Endodermal cell (in vitro differentiated cells): ENCODE measurements at regions not wholly inside any gene's neighbourhood (a gene's known extent, or its start where the extent isn't known, plus 50 kb on each side); places are given as distances from the start of the nearest gene placed in this dataset.

Experiments
- DNase-seq: peaks from one replicate; pipeline ENCODE4 v3.0.0-alpha.2; 2017
- H3K27ac ChIP-seq: 2 replicates; pipeline ENCODE4 v1.5.1; 2013; ENCODE audit warnings: mild to moderate bottlenecking, low read depth, low read length, moderate library complexity
- H3K27me3 ChIP-seq: 2 replicates; pipeline ENCODE4 v1.6.1; 2013; ENCODE audit warnings: mild to moderate bottlenecking, low read length, moderate library complexity; ENCODE audit not compliant: insufficient read depth, control insufficient read depth, poor library complexity, severe bottlenecking
- H3K36me3 ChIP-seq: 2 replicates; pipeline ENCODE4 v1.7.0; 2013; ENCODE audit warnings: mild to moderate bottlenecking, low read length, moderate library complexity; ENCODE audit not compliant: control insufficient read depth, insufficient read depth
- H3K4me1 ChIP-seq: one replicate; pipeline ENCODE4 v1.7.0; 2013; ENCODE audit warnings: low read length; ENCODE audit not compliant: control insufficient read depth, insufficient read depth
- H3K4me3 ChIP-seq: 2 replicates; pipeline ENCODE4 v1.5.1; 2013; ENCODE audit warnings: mild to moderate bottlenecking, low read length, moderate library complexity
- H3K9ac ChIP-seq: 2 replicates; pipeline ENCODE4 v1.6.1; 2013; ENCODE audit warnings: mild to moderate bottlenecking, low read length, moderate library complexity; ENCODE audit not compliant: poor library complexity, severe bottlenecking; ENCODE audit errors: extremely low read depth
- H3K9me3 ChIP-seq: 2 replicates; pipeline ENCODE4 v1.6.1; 2013; ENCODE audit warnings: mild to moderate bottlenecking, low read length, moderate library complexity; ENCODE audit not compliant: control insufficient read depth
- H3K27ac Mint-ChIP-seq: 2 replicates; pipeline ENCODE4 v1.8.0; 2020; ENCODE audit warnings: mixed read lengths
- H3K27me3 Mint-ChIP-seq: 2 replicates; pipeline ENCODE4 v1.8.0; 2021; ENCODE audit warnings: mild to moderate bottlenecking, mixed read lengths; ENCODE audit not compliant: insufficient read depth
- H3K36me3 Mint-ChIP-seq: 2 replicates; pipeline ENCODE4 v1.8.0; 2020; ENCODE audit warnings: low read depth, mixed read lengths
- H3K4me1 Mint-ChIP-seq: 2 replicates; pipeline ENCODE4 v1.8.0; 2020; ENCODE audit warnings: mixed read lengths
- H3K4me3 Mint-ChIP-seq: 2 replicates; pipeline ENCODE4 v1.8.0; 2020; ENCODE audit warnings: mild to moderate bottlenecking, moderate library complexity, mixed read lengths
- H3K9me3 Mint-ChIP-seq: 2 replicates; pipeline ENCODE4 v1.8.0; 2020; ENCODE audit warnings: mild to moderate bottlenecking, mixed read lengths
- WGBS, 2 experiments: methylation state at CpG; one replicate each; pipeline versions ENCODE4 v1.1.5 to v1.1.7; 2013; ENCODE audit warnings: missing lambda C conversion rate in 2 of 2, mixed read lengths in 1 of 2; ENCODE audit not compliant: insufficient coverage in 1 of 2, insufficient read length in 1 of 2; 5-methylcytosine and 5-hydroxymethylcytosine counted together
- TF ChIP-seq, protein P1 (sequence below): fragments of 200-600 bp; sonication (generic); conservative IDR thresholded peaks from 2 replicates; pipeline ENCODE4 v1.5.0; 2021; ENCODE audit warnings: antibody characterized with exemption, mild to moderate bottlenecking

DNA sequence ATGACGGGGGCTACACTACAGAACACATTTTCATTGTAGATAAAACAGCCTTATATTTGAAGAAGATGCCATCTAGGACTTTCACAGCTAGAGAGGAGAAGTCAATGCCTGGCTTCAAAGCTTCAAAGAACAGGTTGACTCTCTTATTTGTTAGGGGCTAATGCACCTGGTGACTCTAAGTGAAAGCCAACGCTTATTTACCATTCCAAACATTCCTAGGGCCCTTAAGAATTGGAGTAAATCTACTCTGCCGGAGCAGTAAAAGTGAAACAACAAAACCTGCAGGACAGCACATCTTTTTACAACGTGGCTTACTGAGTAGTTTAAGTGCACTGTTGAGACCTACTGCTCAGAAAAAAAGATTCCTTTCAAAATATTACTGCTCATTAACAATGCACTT, 487.2 kb upstream of the SOX5 start:
- Mint-ChIP-seq H3K27me3 (no peaks in the 10 kb centered on the region), H3K27ac (no peak overlapping the region), H3K36me3 (peaks cover 3% of the 10 kb centered on the region), H3K9me3 (peaks cover 19% of the 10 kb centered on the region), H3K4me1 (peaks cover 2% of the 10 kb centered on the region), H3K4me3 (no peak overlapping the region)
- H3K27me3 ChIP-seq, result no peaks in the 10 kb centered on the region
- no peak overlapping the region for H3K27ac ChIP-seq
- DNase-seq, result no peak
- WGBS, 2 experiments, result 70 to 87% methylated on average over 1 to 4 of the region's 4 CpGs
- no peak overlapping the region for H3K4me3 ChIP-seq
- peaks cover 8% of the 10 kb centered on the region for H3K9me3 ChIP-seq
- H3K36me3 ChIP-seq, result no peaks in the 10 kb centered on the region
- TF ChIP-seq, protein P1, sequence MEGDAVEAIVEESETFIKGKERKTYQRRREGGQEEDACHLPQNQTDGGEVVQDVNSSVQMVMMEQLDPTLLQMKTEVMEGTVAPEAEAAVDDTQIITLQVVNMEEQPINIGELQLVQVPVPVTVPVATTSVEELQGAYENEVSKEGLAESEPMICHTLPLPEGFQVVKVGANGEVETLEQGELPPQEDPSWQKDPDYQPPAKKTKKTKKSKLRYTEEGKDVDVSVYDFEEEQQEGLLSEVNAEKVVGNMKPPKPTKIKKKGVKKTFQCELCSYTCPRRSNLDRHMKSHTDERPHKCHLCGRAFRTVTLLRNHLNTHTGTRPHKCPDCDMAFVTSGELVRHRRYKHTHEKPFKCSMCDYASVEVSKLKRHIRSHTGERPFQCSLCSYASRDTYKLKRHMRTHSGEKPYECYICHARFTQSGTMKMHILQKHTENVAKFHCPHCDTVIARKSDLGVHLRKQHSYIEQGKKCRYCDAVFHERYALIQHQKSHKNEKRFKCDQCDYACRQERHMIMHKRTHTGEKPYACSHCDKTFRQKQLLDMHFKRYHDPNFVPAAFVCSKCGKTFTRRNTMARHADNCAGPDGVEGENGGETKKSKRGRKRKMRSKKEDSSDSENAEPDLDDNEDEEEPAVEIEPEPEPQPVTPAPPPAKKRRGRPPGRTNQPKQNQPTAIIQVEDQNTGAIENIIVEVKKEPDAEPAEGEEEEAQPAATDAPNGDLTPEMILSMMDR, result no peak
- H3K4me1 ChIP-seq, result no peaks in the 10 kb centered on the region
- H3K9ac ChIP-seq, result no peak overlapping the region

- H3K27me3 ChIP-seq, result no peaks in the 10 kb centered on the region
- no peak for DNase-seq
- no peaks in the 10 kb centered on the region for H3K36me3 ChIP-seq
- Mint-ChIP-seq H3K27ac (no peak overlapping the region), H3K4me1 (peaks cover 11% of the 10 kb centered on the region), H3K4me3 (no peak overlapping the region), H3K9me3 (peaks cover 5% of the 10 kb centered on the region), H3K36me3 (no peaks in the 10 kb centered on the region), H3K27me3 (no peaks in the 10 kb centered on the region)
- H3K27ac ChIP-seq, result no peak overlapping the region
- H3K9ac ChIP-seq, result no peak overlapping the region
- H3K4me1 ChIP-seq, result no peaks in the 10 kb centered on the region
- H3K9me3 ChIP-seq, result peaks cover 5% of the 10 kb centered on the region
- TF ChIP-seq, protein P1, result no peak
- WGBS, 2 experiments, result 89% methylated on average over 1 of the region's 1 CpG; no CpG with 5 or more reads in 1 of the 2 experiments
- no peak overlapping the region for H3K4me3 ChIP-seq
These were observed 482.4 kb upstream of the SOX5 start for GRCh38 chr12:24431872-24432271.

DNA sequence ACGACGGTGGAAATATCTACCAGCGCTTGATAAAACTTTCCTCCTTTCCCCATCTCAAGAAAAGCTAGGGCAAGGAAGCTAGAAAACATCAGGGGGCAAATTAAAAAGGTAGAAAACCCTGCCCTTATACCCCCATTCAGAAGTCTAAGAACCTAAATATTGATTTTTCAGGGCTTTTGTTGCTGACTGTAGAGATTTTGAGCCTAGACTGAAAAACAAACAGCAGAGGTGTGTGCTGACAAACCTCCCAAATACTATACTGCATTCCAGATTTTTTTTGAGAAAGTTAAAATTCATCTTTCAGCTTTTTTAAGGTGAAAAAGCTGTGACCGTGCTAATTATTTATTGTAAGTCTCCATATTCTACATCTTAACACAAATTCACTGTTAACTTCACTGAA, 478.3 kb upstream of the SOX5 start:
- H3K27ac ChIP-seq, result no peak overlapping the region
- Mint-ChIP-seq H3K27me3 (no peaks in the 10 kb centered on the region), H3K4me1 (peaks cover 41% of the 10 kb centered on the region), H3K27ac (no peak overlapping the region), H3K9me3 (no peaks in the 10 kb centered on the region), H3K36me3 (no peaks in the 10 kb centered on the region), H3K4me3 (no peak overlapping the region)
- H3K9ac ChIP-seq, result no peak overlapping the region
- no peaks in the 10 kb centered on the region for H3K27me3 ChIP-seq
- no peak for DNase-seq
- H3K4me1 ChIP-seq, result no peaks in the 10 kb centered on the region
- no peaks in the 10 kb centered on the region for H3K36me3 ChIP-seq
- H3K9me3 ChIP-seq, result no peaks in the 10 kb centered on the region
- no peak overlapping the region for H3K4me3 ChIP-seq
- 84% methylated on average over 4 of the region's 4 CpGs; no CpG with 5 or more reads in 1 of the 2 experiments for WGBS, 2 experiments
- TF ChIP-seq, protein P1, result no peak
